ENCODE measurements at regions not wholly inside any gene's neighbourhood (a gene's known extent, or its start where the extent isn't known, plus 50 kb on each side); places are given as distances from the start of the nearest gene placed in this dataset.

DNA sequence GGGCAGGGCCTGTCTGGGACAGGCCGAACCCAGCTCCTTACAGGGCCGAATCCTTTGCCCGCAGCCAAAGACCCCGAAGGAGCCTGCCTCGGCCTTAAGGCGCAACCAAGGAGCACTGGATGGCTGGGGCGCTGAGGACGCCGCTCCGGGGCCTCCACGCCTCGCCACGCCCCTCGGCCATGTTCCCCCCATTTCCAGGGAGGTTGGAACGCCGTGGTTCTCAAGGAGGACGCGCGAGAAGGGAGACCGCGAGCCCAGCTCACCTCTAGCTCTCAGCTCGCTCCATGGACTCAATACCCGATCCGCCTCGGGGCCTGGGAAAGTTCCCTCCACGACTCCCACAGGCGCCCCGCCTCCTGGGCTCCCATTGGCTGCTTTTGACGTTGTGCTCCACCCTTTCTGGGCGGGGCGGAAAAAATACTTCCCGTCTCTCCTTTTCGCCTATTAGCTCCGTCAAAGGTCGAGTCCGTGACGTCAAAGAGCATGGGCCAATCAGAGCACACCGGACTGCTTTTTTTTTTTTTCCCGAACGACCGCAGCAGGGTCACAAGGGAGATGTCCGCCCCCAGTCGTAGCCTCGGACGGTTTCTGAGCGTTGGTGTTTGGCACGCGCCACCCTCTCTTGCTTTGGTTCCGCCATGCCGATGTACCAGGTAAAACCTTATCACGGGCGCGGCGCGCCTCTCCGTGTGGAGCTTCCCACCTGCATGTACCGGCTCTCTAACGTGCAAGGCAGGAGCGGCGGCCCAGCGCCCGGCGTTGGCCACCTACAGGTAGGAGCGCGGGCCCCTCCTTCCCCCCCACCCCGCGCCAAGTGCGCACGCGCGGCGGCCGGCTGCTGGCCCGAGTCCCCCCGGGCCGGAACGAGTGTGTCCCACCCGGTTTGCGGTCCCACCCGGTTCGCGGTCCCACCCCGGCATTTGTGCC is 305.7 kb downstream of the TYW1 start (continued):
- TF ChIP-seq TSHZ1 (tag by site-specific recombination; IDR thresholded peaks at IDR 0.05; ENCODE audit: borderline replicate concordance), result no peak
- no peak for TF ChIP-seq ZNF501 (tag by site-specific recombination; IDR thresholded peaks at IDR 0.05)
- TF ChIP-seq ZNF596 (tag by site-specific recombination; IDR thresholded peaks at IDR 0.05), result no peak
- TF ChIP-seq ZNF362 (tag by site-specific recombination; IDR thresholded peaks at IDR 0.05), result peak; percentile 87
- peak; percentile 29 for TF ChIP-seq ZNF600 (tag by site-specific recombination; IDR thresholded peaks at IDR 0.05)
- TF ChIP-seq ZNF426 (tag by site-specific recombination; IDR thresholded peaks at IDR 0.05), result no peak
- TF ChIP-seq, protein P1, sequence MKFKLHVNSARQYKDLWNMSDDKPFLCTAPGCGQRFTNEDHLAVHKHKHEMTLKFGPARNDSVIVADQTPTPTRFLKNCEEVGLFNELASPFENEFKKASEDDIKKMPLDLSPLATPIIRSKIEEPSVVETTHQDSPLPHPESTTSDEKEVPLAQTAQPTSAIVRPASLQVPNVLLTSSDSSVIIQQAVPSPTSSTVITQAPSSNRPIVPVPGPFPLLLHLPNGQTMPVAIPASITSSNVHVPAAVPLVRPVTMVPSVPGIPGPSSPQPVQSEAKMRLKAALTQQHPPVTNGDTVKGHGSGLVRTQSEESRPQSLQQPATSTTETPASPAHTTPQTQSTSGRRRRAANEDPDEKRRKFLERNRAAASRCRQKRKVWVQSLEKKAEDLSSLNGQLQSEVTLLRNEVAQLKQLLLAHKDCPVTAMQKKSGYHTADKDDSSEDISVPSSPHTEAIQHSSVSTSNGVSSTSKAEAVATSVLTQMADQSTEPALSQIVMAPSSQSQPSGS (tag by site-specific recombination; IDR thresholded peaks at IDR 0.05; ENCODE audit: low read depth), result no peak
- peak; percentile 79 for TF ChIP-seq GLIS2 (tag by site-specific recombination; IDR thresholded peaks at IDR 0.05)
- TF ChIP-seq ZNF280C (tag by site-specific recombination; IDR thresholded peaks at IDR 0.05), result no peak
- TF ChIP-seq ZNF654 (tag by site-specific recombination; IDR thresholded peaks at IDR 0.05; ENCODE audit: low read depth), result no peak
- TF ChIP-seq ZBTB10 (tag by site-specific recombination; IDR thresholded peaks at IDR 0.05), result no peak
- TF ChIP-seq ZNF174 (tag by site-specific recombination; IDR thresholded peaks at IDR 0.05), result no peak
- TF ChIP-seq HOXC10 (CRISPR knock-in tag; IDR thresholded peaks at IDR 0.05), result no peak
- TF ChIP-seq, protein P2, sequence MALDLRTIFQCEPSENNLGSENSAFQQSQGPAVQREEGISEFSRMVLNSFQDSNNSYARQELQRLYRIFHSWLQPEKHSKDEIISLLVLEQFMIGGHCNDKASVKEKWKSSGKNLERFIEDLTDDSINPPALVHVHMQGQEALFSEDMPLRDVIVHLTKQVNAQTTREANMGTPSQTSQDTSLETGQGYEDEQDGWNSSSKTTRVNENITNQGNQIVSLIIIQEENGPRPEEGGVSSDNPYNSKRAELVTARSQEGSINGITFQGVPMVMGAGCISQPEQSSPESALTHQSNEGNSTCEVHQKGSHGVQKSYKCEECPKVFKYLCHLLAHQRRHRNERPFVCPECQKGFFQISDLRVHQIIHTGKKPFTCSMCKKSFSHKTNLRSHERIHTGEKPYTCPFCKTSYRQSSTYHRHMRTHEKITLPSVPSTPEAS (tag by site-specific recombination; IDR thresholded peaks at IDR 0.05), result no peak
- peak; percentile 71 for TF ChIP-seq ZFP69B (tag by site-specific recombination; IDR thresholded peaks at IDR 0.05)
- TF ChIP-seq ZBTB7A (tag by site-specific recombination; IDR thresholded peaks at IDR 0.05; ENCODE audit: low read depth), result no peak
- no peak for TF ChIP-seq ZNF510 (tag by site-specific recombination; IDR thresholded peaks at IDR 0.05; ENCODE audit: insufficient replicate concordance)
- TF ChIP-seq MZF1 (tag by site-specific recombination; IDR thresholded peaks at IDR 0.05; ENCODE audit: borderline replicate concordance), result no peak
- TF ChIP-seq ZNF311 (tag by site-specific recombination; IDR thresholded peaks at IDR 0.05; ENCODE audit: borderline replicate concordance), result no peak
- peak; percentile 85 for TF ChIP-seq PRDM10 (tag by site-specific recombination; IDR thresholded peaks at IDR 0.05)
- no peak for TF ChIP-seq MYNN (tag by site-specific recombination; IDR thresholded peaks at IDR 0.05; ENCODE audit: borderline replicate concordance)
- TF ChIP-seq ZFP3 (tag by site-specific recombination; IDR thresholded peaks at IDR 0.05; ENCODE audit: low read depth), result no peak

Data from HEK293 (cell line).